H1 (cell line): ENCODE measurements at regions not wholly inside any gene's neighbourhood (a gene's known extent, or its start where the extent isn't known, plus 50 kb on each side); places are given as distances from the start of the nearest gene placed in this dataset.

Experiments used
- CTCF ChIA-PET: fragments of 300-600 bp; sonication (Branson Sonifier 250); formaldehyde crosslinking; loops from one replicate; lab custom pipeline; 2021; ENCODE audit not compliant: partially characterized antibody; lab: Charles Lee
- POLR2A ChIA-PET: fragments of 300-600 bp; sonication (Branson Sonifier 250); formaldehyde crosslinking; loops from one replicate; lab custom pipeline; 2021; ENCODE audit warnings: inconsistent platforms; ENCODE audit not compliant: partially characterized antibody; lab: Charles Lee
- DNase-seq, 2 experiments: peaks; one replicate each; pipeline versions ENCODE4 v3.0.0 to v3.0.0-alpha.2; 2010 to 2022; ENCODE audit warnings: low spot score in 2 of 2, low read depth in 1 of 2, mixed read lengths in 1 of 2
- FAIRE-seq: peaks from 2 replicates; lab custom pipeline; 2011; peaks lifted over from hg19 to GRCh38; lab: Jason Lieb, UNC
- H2AFZ ChIP-seq: 2 replicates; pipeline ENCODE4 v1.8.1; 2012; ENCODE audit warnings: low read length, inconsistent platforms
- H2AK5ac ChIP-seq: 2 replicates; pipeline ENCODE4 v1.6.1; 2013; ENCODE audit warnings: low read depth, low read length
- H2BK120ac ChIP-seq: replicated peaks from 2 replicates; pipeline ENCODE3; 2013; ENCODE audit warnings: low read depth, low read length, inconsistent platforms
- H2BK12ac ChIP-seq: 2 replicates; pipeline ENCODE4 v1.6.1; 2013; ENCODE audit warnings: low read depth, low read length
- H2BK15ac ChIP-seq: 2 replicates; pipeline ENCODE4 v1.6.1; 2013; ENCODE audit warnings: low read length
- H2BK20ac ChIP-seq: 2 replicates; pipeline ENCODE4 v1.6.1; 2013; ENCODE audit warnings: low read length
- H2BK5ac ChIP-seq: 2 replicates; pipeline ENCODE4 v1.6.1; 2013; ENCODE audit warnings: low read depth, low read length
- H3K14ac ChIP-seq: 2 replicates; pipeline ENCODE4 v1.6.1; 2013; ENCODE audit warnings: inconsistent platforms; ENCODE audit not compliant: insufficient read length
- H3K18ac ChIP-seq: 2 replicates; pipeline ENCODE4 v1.6.1; 2013; ENCODE audit warnings: low read length; ENCODE audit errors: extremely low read depth
- H3K23ac ChIP-seq: 2 replicates; pipeline ENCODE4 v1.6.1; 2013; ENCODE audit warnings: inconsistent platforms; ENCODE audit not compliant: insufficient read length
- H3K23me2 ChIP-seq: 2 replicates; pipeline ENCODE4 v1.6.1; 2013; ENCODE audit warnings: low read depth, low read length
- H3K27ac ChIP-seq: 2 replicates; pipeline ENCODE4 v1.6.1; 2011; ENCODE audit warnings: low read depth, low read length, inconsistent platforms
- H3K27me3 ChIP-seq, 4 experiments: replicated peaks in 1 of 4; 1 replicate in 1 of 4; 2 replicates in 3 of 4; pipeline versions ENCODE4 v1.6.1 to v1.8.1; 2011 to 2013; ENCODE audit warnings: low read length in 3 of 4, mild to moderate bottlenecking in 3 of 4, inconsistent platforms in 2 of 4, mixed read lengths in 2 of 4, moderate library complexity in 1 of 4; ENCODE audit not compliant: control insufficient read depth in 3 of 4, insufficient read depth in 3 of 4; ENCODE audit errors: extremely low read depth in 1 of 4
- H3K36me3 ChIP-seq, 4 experiments: 2 replicates each; pipeline versions ENCODE4 v1.6.1 to v1.8.1; 2011 to 2013; ENCODE audit warnings: mild to moderate bottlenecking in 4 of 4, low read length in 3 of 4, moderate library complexity in 2 of 4, control low read depth in 1 of 4, inconsistent platforms in 1 of 4; ENCODE audit not compliant: insufficient read depth in 4 of 4, control insufficient read depth in 2 of 4
- H3K4ac ChIP-seq: replicated peaks from 2 replicates; pipeline ENCODE3; 2013; ENCODE audit warnings: low read length, low read depth, mixed read lengths, inconsistent platforms; ENCODE audit not compliant: insufficient read length
- H3K4me1 ChIP-seq, 4 experiments: replicated peaks in 1 of 4; 1 replicate in 1 of 4; 2 replicates in 3 of 4; pipeline versions ENCODE4 v1.6.1 to v1.8.1; 2011 to 2013; ENCODE audit warnings: low read length in 3 of 4, inconsistent platforms in 2 of 4, mixed read lengths in 1 of 4; ENCODE audit not compliant: insufficient read depth in 4 of 4, control insufficient read depth in 3 of 4
- H3K4me2 ChIP-seq, 2 experiments: 2 replicates each; pipeline versions ENCODE4 v1.6.1 to v1.8.1; 2011 to 2013; ENCODE audit warnings: low read depth in 2 of 2, low read length in 2 of 2, control low read depth in 1 of 2, inconsistent platforms in 1 of 2, mild to moderate bottlenecking in 1 of 2; ENCODE audit not compliant: insufficient read depth in 1 of 2
- H3K4me3 ChIP-seq, 4 experiments: fragments of 200-600, 300-600 bp in 1 of 4; sonication (generic), shearing (Covaris generic), sonication (Bioruptor Twin) in 1 of 4; 2 replicates each; pipeline versions ENCODE4 v1.5.1 to v1.8.1; 2011 to 2016; ENCODE audit warnings: low read length in 4 of 4, low read depth in 3 of 4, control low read depth in 2 of 4, inconsistent platforms in 2 of 4, mild to moderate bottlenecking in 2 of 4, mixed read lengths in 1 of 4, moderate library complexity in 1 of 4; ENCODE audit not compliant: insufficient read depth in 2 of 4; ENCODE audit errors: extremely low read depth in 1 of 4
- H3K56ac ChIP-seq: replicated peaks from 2 replicates; pipeline ENCODE3; 2013; ENCODE audit warnings: low read depth, mild to moderate bottlenecking, mixed read lengths, low read length, inconsistent platforms; ENCODE audit not compliant: insufficient read length
- H3K79me1 ChIP-seq: 2 replicates; pipeline ENCODE4 v1.6.1; 2013; ENCODE audit warnings: low read depth, low read length, control low read depth
- H3K79me2 ChIP-seq, 2 experiments: 2 replicates each; pipeline versions ENCODE4 v1.6.1 to v1.8.1; 2012 to 2013; ENCODE audit warnings: low read length in 2 of 2, mild to moderate bottlenecking in 2 of 2, inconsistent platforms in 1 of 2; ENCODE audit not compliant: insufficient read depth in 2 of 2, control insufficient read depth in 1 of 2
- H3K9ac ChIP-seq, 4 experiments: replicated peaks in 1 of 4; 1 replicate in 1 of 4; 2 replicates in 3 of 4; pipeline versions ENCODE4 v1.6.1 to v1.8.1; 2011 to 2013; ENCODE audit warnings: low read depth in 3 of 4, low read length in 3 of 4, control low read depth in 2 of 4, mild to moderate bottlenecking in 2 of 4, moderate library complexity in 2 of 4, inconsistent platforms in 1 of 4; ENCODE audit errors: extremely low read depth in 1 of 4
- H3K9me3 ChIP-seq, 2 experiments: 2 replicates each; pipeline versions ENCODE4 v1.6.1 to v1.8.1; 2012 to 2013; ENCODE audit warnings: mild to moderate bottlenecking in 2 of 2, moderate library complexity in 2 of 2, control low read depth in 1 of 2, inconsistent platforms in 1 of 2, low read depth in 1 of 2, low read length in 1 of 2, mixed read lengths in 1 of 2; ENCODE audit not compliant: insufficient read depth in 2 of 2
- H4K20me1 ChIP-seq, 2 experiments: replicated peaks in 1 of 2; 2 replicates each; pipeline versions ENCODE3 to v1.8.1; 2011 to 2013; ENCODE audit warnings: inconsistent platforms in 2 of 2, low read length in 2 of 2, mild to moderate bottlenecking in 1 of 2; ENCODE audit not compliant: insufficient read depth in 2 of 2, control insufficient read depth in 1 of 2
- H4K5ac ChIP-seq: 2 replicates; pipeline ENCODE4 v1.6.1; 2013; ENCODE audit warnings: low read length, low read depth, mixed read lengths, inconsistent platforms; ENCODE audit not compliant: insufficient read length
- H4K8ac ChIP-seq: 2 replicates; pipeline ENCODE4 v1.8.0; 2013; ENCODE audit warnings: mild to moderate bottlenecking, moderate library complexity, low read length, inconsistent platforms; ENCODE audit not compliant: insufficient read depth; ENCODE audit errors: extremely low read depth
- H4K91ac ChIP-seq: replicated peaks from 2 replicates; pipeline ENCODE3; 2013; ENCODE audit warnings: low read length, mixed read lengths, inconsistent platforms; ENCODE audit not compliant: insufficient read length
- CEBPB ChIP-seq: IDR thresholded peaks from 2 replicates; pipeline ENCODE4 v1.6.1; 2012; ENCODE audit warnings: low read depth, low read length
- KDM4A ChIP-seq: IDR thresholded peaks from one replicate; pipeline ENCODE4 v1.7.1; 2012; ENCODE audit warnings: low read depth, mild to moderate bottlenecking, moderate library complexity, low read length, inconsistent platforms; ENCODE audit not compliant: severe bottlenecking
- NRF1 ChIP-seq: IDR thresholded peaks from 2 replicates; pipeline ENCODE4 v1.6.1; 2011; ENCODE audit warnings: mild to moderate bottlenecking, low read depth, low read length, improper control_type of control experiment
- PHF8 ChIP-seq: fragments of 200-600 bp; sonication (generic); conservative IDR thresholded peaks from 2 replicates; pipeline ENCODE4 v1.7.1; 2012; ENCODE audit warnings: low read depth, mild to moderate bottlenecking, inconsistent platforms, low read length, moderate library complexity
- RBBP5 ChIP-seq: IDR thresholded peaks from 2 replicates; pipeline ENCODE4 v1.7.1; 2012; ENCODE audit warnings: low read depth, mild to moderate bottlenecking, inconsistent platforms, low read length, moderate library complexity, borderline replicate concordance
- RNF2 ChIP-seq: fragments of 200-900, 300-1000 bp; sonication (generic); IDR thresholded peaks from 2 replicates; pipeline ENCODE4 v1.7.1; 2016; ENCODE audit warnings: borderline replicate concordance, low read depth, mild to moderate bottlenecking, antibody characterized with exemption, low read length; ENCODE audit not compliant: poor library complexity, severe bottlenecking; ENCODE audit errors: missing control alignments
- RXRA ChIP-seq: IDR thresholded peaks from 2 replicates; pipeline ENCODE4 v1.6.1; 2011; ENCODE audit warnings: low read depth, mild to moderate bottlenecking, low read length, moderate library complexity; ENCODE audit not compliant: insufficient read depth
- SP4 ChIP-seq: IDR thresholded peaks from 2 replicates; pipeline ENCODE4 v1.6.1; 2012; ENCODE audit warnings: low read length, inconsistent platforms
- TBP ChIP-seq: IDR thresholded peaks from 2 replicates; pipeline ENCODE4 v1.6.1; 2011; ENCODE audit warnings: low read depth, low read length, improper control_type of control experiment
- WGBS, 2 experiments: shearing (Covaris generic) in 1 of 2; methylation state at CpG; one replicate each; pipeline versions ENCODE4 v1.1.6 to v1.1.7; 2013 to 2015; ENCODE audit warnings: low lambda C conversion rate in 2 of 2, mixed read lengths in 2 of 2, inconsistent platforms in 1 of 2, low coverage in 1 of 2, missing lambda C conversion rate in 1 of 2; ENCODE audit not compliant: insufficient replicate concordance in 2 of 2, insufficient coverage in 1 of 2, insufficient read length in 1 of 2; ENCODE audit errors: extremely low coverage in 1 of 2, missing lambda C conversion rate in 1 of 2; 5-methylcytosine and 5-hydroxymethylcytosine counted together
- TF ChIP-seq, protein P1 (sequence below): IDR thresholded peaks from 2 replicates; pipeline ENCODE4 v1.6.1; 2011; ENCODE audit warnings: low read length, improper control_type of control experiment

DNA sequence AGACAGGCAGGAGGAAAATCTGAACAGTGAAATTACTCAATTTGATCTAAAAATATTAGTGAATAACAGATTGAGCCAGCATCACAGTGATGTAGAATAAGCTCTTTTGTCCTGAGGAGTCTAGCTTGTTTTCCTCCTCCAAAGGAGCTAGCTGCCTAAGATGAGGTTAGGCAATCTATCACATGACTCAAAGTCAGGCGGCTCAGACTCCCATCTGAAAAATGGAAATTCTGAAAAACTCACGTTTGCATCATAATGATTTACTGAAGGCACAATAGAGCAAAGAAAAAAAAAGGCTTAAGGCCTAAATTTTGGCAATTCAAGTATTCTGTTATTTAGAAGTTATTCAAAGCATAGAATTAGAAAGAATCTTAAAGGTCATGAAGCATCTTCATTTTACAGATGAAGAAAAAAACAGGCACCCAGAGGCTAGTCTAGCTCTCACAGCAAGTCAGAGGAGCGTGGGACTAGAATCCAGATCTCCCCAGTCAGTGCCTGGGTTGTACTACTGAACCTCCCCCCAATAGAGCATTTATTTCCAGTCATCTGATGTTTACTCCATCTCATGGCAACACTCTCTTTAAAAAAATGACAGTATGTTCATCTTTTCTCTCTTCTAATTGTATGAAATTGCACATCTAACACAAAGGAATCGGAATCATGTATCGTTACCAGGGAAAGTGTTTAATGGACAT lies 62.5 kb upstream of the ATF3 start:
- H4K20me1 ChIP-seq = no peaks in the 10 kb centered on the region
- H4K91ac ChIP-seq = no peak overlapping the region
- DNase-seq = no peak
- H2BK15ac ChIP-seq = no peak overlapping the region
- peak overlapping the region in 1 of 2 experiments; percentile 25; a peak in 1 of 4 replicates for H3K4me2 ChIP-seq
- H2AFZ ChIP-seq = peak overlapping the region; percentile 95; the same call in 1 of the 2 replicates
- no peak overlapping the region for H3K14ac ChIP-seq
- H3K56ac ChIP-seq = no peak overlapping the region
- H3K9ac ChIP-seq = no peak overlapping the region
- no peak overlapping the region for H3K18ac ChIP-seq
- no peaks in the 10 kb centered on the region for H3K36me3 ChIP-seq
- H3K4me3 ChIP-seq = no peak overlapping the region; a peak in 1 of 8 replicates
- no peak overlapping the region for H2BK120ac ChIP-seq
- WGBS, 2 experiments = 56% methylated on average over 5 of the region's 5 CpGs; no CpG with 5 or more reads in 1 of the 2 experiments
- H3K27ac ChIP-seq = no peak overlapping the region
- H3K4ac ChIP-seq = no peak overlapping the region
- peak; percentile 72 for FAIRE-seq
- POLR2A ChIA-PET = interaction anchor here (0.8 to 1.2 kb wide), 3 partner anchors 12 to 62 kb away, joined by 3 to 6 read pairs (median 3); partner anchors contain the start of gene ATF3
- H4K8ac ChIP-seq = no peak overlapping the region
- no peaks in the 10 kb centered on the region for H3K9me3 ChIP-seq
- H3K4me1 ChIP-seq = peaks cover 0 to 2% (median 2%) of the 10 kb centered on the region in 4 experiments; a peak in 3 of 7 replicates
- no peak overlapping the region for H2AK5ac ChIP-seq
- no peak overlapping the region for H3K23ac ChIP-seq
- no peaks in the 10 kb centered on the region for H3K79me1 ChIP-seq
- CTCF ChIA-PET = interaction anchor here (0.6 to 1.0 kb wide), 4 partner anchors 9 to 71 kb away, joined by 3 to 5 read pairs (median 4); no protein-coding TSS in a partner anchor
- H2BK5ac ChIP-seq = no peak overlapping the region
- H3K27me3 ChIP-seq = no peaks in the 10 kb centered on the region; a peak in 1 of 7 replicates
- H2BK12ac ChIP-seq = no peak overlapping the region
- no peak overlapping the region for H4K5ac ChIP-seq
- no peaks in the 10 kb centered on the region for H3K23me2 ChIP-seq
- H3K79me2 ChIP-seq = no peaks in the 10 kb centered on the region
- H2BK20ac ChIP-seq = no peak overlapping the region
- TF ChIP-seq RNF2 (no peak), RXRA (no peak), PHF8 (no peak), TBP (no peak), CEBPB (peak; percentile 93), NRF1 (no peak), RBBP5 (no peak), KDM4A (no peak), SP4 (no peak)
- TF ChIP-seq, protein P1, sequence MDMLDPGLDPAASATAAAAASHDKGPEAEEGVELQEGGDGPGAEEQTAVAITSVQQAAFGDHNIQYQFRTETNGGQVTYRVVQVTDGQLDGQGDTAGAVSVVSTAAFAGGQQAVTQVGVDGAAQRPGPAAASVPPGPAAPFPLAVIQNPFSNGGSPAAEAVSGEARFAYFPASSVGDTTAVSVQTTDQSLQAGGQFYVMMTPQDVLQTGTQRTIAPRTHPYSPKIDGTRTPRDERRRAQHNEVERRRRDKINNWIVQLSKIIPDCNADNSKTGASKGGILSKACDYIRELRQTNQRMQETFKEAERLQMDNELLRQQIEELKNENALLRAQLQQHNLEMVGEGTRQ = peak; percentile 59; the same call in 1 of the 2 replicates
